ENCODE measurements at regions not wholly inside any gene's neighbourhood (a gene's known extent, or its start where the extent isn't known, plus 50 kb on each side); places are given as distances from the start of the nearest gene placed in this dataset.

GRCh38 chr9:15081021-15081753 lies 171.0 kb upstream of the FREM1 start:
- no peaks in the 10 kb centered on the region for H3K27me3 ChIP-seq (replicated peaks; ENCODE audit: insufficient read depth, low read depth, low read length, poor library complexity)
- POLR2A ChIA-PET (ENCODE audit: low non-redundant PET) = no interaction called here
- CTCF ChIA-PET = no interaction called here
- TF ChIP-seq CTCF (conservative IDR thresholded peaks at IDR 0.05; ENCODE audit: low read depth, low read length) = no peak
- no peak overlapping the region for H3K27ac ChIP-seq (ENCODE audit: low read depth, low read length, poor library complexity, severe bottlenecking)
- H3K9me3 ChIP-seq (ENCODE audit: low read depth, low read length, poor library complexity, severe bottlenecking) = no peaks in the 10 kb centered on the region
- no peaks in the 10 kb centered on the region for H3K4me1 ChIP-seq (ENCODE audit: insufficient read depth, low read length, poor library complexity, severe bottlenecking)
- no peaks in the 10 kb centered on the region for H3K36me3 ChIP-seq (ENCODE audit: insufficient read depth, low read length, poor library complexity, severe bottlenecking)
- no peak for DNase-seq (ENCODE audit: low spot score)
- intact Hi-C loops (cut with micrococcal nuclease; ENCODE audit: unreplicated experiment) = no loop called here
- BruUV-seq (replicated peaks) = no TSS peak
- H3K4me3 ChIP-seq (ENCODE audit: low read depth, low read length, poor library complexity, severe bottlenecking) = no peak overlapping the region

- DNase-seq (ENCODE audit: low spot score) = no peak
- Histone ChIP-seq H3K27me3 (replicated peaks; ENCODE audit: insufficient read depth, low read depth, low read length, poor library complexity) (no peaks in the 10 kb centered on the region), H3K9me3 (ENCODE audit: low read depth, low read length, poor library complexity, severe bottlenecking) (no peaks in the 10 kb centered on the region), H3K4me1 (ENCODE audit: insufficient read depth, low read length, poor library complexity, severe bottlenecking) (no peaks in the 10 kb centered on the region), H3K27ac (ENCODE audit: low read depth, low read length, poor library complexity, severe bottlenecking) (no peak overlapping the region), H3K36me3 (ENCODE audit: insufficient read depth, low read length, poor library complexity, severe bottlenecking) (no peaks in the 10 kb centered on the region), H3K4me3 (ENCODE audit: low read depth, low read length, poor library complexity, severe bottlenecking) (no peak overlapping the region)
- ChIA-PET CTCF (no interaction called here), POLR2A (ENCODE audit: low non-redundant PET) (no interaction called here)
- intact Hi-C loops (cut with micrococcal nuclease; ENCODE audit: unreplicated experiment) = no loop called here
- no TSS peak for BruUV-seq (replicated peaks)
- no peak for TF ChIP-seq CTCF (conservative IDR thresholded peaks at IDR 0.05; ENCODE audit: low read depth, low read length)
- TF ChIP-seq EZH2 (IDR thresholded peaks at IDR 0.05; ENCODE audit: borderline replicate concordance, low read depth, low read length, poor library complexity, severe bottlenecking) = no peak
These were observed 170.2 kb upstream of the FREM1 start for GRCh38 chr9:15080401-15080800.

- intact Hi-C loops (cut with micrococcal nuclease; ENCODE audit: unreplicated experiment) = no loop called here
- TF ChIP-seq CTCF (conservative IDR thresholded peaks at IDR 0.05; ENCODE audit: low read depth, low read length) = no peak
- no peak for TF ChIP-seq EZH2 (IDR thresholded peaks at IDR 0.05; ENCODE audit: borderline replicate concordance, low read depth, low read length, poor library complexity, severe bottlenecking)
- Histone ChIP-seq H3K4me3 (ENCODE audit: low read depth, low read length, poor library complexity, severe bottlenecking) (no peak overlapping the region), H3K27ac (ENCODE audit: low read depth, low read length, poor library complexity, severe bottlenecking) (no peak overlapping the region), H3K4me1 (ENCODE audit: insufficient read depth, low read length, poor library complexity, severe bottlenecking) (no peaks in the 10 kb centered on the region), H3K9me3 (ENCODE audit: low read depth, low read length, poor library complexity, severe bottlenecking) (no peaks in the 10 kb centered on the region), H3K27me3 (replicated peaks; ENCODE audit: insufficient read depth, low read depth, low read length, poor library complexity) (no peaks in the 10 kb centered on the region), H3K36me3 (ENCODE audit: insufficient read depth, low read length, poor library complexity, severe bottlenecking) (no peaks in the 10 kb centered on the region)
- DNase-seq (ENCODE audit: low spot score) = no peak
- ChIA-PET POLR2A (ENCODE audit: low non-redundant PET) (no interaction called here), CTCF (no interaction called here)
- no TSS peak for BruUV-seq (replicated peaks)
These were observed 169.8 kb upstream of the FREM1 start for GRCh38 chr9:15079989-15080388.

Data from A673 (cell line).